Stimulated activated CD4-positive, alpha-beta T cell treated with anti-CD3 and anti-CD28 coated beads, Interleukin-4, amount 100 ng/mL, for 48 hours (primary cell): ENCODE measurements at regions not wholly inside any gene's neighbourhood (a gene's known extent, or its start where the extent isn't known, plus 50 kb on each side); places are given as distances from the start of the nearest gene placed in this dataset.

ENCODE experiments used
- DNase-seq, 2 donors: peaks; one replicate each; pipeline ENCODE4 v3.0.0-alpha.2; 2020; ENCODE audit warnings: low read depth in 2 of 2

DNA sequence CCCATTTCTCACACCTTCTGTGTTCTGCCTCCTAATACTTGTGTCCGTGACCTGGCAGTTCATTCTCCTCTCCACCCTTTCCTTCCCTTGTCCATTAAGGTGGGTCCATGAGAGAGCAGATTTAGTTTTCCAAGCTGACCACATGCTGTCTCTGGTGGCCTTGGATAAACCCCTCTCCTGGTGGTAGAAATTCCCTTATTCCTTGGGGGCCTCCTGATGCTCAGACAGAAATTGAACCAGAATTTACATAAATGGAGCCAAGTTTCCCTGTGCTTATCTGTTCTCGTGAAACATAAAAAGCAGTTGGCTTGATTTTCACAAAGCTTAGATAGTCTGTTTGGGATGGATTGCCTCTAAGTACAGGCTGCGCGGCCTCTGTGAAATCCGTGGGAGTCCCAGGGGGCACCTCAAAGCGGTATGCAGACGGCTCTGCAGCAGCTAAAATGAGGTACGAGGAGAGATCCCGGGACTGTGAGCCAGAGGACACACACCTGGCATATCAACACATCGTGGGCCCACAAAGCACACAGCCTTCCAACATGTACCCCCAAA lies 101.0 kb upstream of the NMNAT3 start:
- no peak for DNase-seq

DNA sequence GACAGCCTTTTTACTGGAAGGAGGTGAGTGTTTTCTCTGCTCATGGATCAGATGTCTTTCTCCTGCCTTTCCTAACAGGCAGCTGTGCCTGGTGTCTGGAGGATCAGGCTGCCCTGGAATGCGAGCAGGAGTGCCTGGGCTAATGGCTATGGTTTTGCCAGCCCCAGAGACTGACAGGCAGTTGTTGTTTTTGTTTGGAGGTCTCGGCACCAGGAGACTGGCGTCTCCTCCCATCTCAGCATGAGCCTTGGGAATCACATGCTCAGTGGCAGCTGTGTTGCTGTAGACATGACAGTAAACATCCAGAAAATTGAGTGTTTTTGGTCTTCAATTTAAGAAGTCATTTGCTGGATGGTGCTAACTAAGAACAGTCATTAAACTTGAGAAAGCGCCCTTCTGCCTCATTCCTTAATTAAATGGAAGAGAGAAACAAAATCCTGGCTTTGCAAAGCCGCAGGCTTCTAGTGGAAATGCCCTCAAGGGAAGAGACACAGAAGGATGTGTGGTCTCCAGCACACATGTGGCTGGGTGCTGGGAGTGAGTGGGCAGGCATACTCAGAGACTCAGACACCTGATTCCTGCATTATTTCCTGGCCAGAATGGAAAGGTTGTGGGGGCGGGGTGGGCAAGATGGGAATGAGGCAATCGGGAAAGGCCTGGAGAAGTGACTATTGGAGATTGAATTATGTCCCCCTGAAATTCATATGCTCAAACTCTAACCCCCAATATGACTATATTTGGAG lies 97.0 kb upstream of the NMNAT3 start:
- no peak for DNase-seq

DNA sequence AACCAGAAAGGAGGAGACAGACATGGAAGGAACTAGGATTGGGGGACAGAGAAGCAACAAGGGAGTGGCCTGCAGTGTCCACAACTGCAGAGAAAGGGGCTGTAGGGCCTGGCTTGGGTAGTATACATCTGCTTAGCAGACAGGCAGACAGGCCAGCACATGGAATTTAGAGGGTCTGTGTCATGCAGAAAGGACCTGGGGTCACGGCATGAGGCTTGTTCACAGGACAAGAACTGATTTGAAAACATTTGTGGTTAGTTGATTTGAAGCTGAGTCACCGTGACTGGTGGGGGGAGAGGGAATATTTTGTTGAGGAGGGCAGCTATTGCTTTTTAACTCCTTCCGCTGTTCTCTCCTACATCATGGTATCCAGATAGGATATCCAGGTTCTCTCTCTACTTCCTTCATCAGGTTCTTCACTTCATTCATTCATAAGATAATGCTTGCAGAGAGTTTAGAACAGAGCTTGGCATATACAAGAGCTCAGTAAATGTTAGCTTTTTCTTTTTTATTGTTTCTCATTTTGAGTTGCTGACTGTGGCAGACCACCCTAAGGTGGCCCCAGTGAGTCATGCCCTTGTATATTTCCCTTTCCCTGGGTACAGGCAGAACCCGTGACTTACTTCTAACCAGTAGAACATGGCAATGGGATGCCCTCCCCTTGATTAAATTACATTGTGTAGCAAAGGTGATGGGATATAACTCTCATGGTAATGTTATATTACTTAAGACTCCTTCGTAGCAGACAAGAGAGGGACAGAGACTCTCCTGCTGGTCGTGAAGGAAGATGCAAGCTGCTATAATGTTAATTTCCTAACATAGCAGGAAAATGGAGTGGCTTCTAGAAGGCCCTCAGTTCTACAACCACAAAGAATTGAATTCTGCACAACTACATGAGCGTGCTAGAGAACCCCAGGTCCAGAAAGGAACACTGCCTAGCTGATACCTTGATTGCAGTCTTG lies 95.0 kb upstream of the NMNAT3 start:
- no peak for DNase-seq

DNA sequence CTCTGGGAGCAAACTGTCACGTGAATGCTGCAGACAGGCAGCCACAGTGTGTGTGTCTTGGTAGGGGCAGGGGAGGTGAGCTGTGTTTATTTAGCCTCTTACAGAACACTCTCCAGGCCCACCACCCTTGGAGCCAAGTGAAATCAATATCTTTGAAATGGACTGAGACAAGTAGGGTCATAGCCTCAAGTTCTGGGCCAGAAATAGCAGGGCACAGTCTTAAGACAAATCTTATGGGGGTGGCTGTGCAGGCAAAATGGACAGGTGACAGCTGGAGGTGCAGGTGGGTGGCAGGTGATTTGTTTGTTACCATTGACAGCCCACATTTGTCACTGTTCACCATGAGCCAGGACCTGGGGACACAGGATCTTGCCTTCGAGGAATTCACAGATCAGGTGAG lies 93.6 kb upstream of the NMNAT3 start:
- no peak for DNase-seq

DNA sequence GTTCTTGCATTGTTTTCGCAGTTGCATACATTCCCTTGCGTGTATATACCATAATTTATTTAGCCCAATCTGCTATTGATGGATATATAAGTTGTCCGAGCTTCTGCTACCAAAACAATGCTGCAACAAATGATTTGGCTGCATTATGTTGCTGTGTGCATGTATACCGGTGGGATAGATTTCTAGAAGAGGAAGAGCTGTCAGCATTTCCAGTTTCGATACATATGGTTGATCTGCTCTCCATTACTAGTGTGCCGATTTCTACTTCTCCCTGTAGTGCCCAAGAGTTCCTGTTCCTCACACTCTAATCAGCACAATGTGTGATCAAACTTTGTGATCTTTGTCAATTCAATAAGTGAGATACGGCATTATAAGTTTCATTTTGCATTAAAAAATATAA lies 92.8 kb upstream of the NMNAT3 start:
- DNase-seq: no peak

DNA sequence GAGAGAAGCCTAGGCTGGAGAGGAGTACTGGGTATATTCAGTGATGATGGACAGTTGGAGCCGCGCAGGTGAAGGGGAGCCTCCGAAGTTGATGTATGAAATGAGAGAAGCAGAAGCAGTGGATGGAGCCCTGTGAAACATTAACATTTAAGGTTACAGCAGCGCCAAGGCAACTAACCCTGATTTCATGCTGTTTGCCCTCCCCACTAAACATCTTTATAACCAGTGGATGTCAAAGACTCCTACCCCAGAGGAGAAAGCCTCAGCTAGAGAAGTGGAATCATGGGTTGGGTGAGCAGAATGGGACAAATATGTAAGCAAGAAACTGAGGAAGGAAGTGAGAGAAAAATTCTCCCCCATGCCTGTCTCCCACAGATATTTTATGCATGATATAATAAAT lies 92.0 kb upstream of the NMNAT3 start:
- no peak for DNase-seq

DNA sequence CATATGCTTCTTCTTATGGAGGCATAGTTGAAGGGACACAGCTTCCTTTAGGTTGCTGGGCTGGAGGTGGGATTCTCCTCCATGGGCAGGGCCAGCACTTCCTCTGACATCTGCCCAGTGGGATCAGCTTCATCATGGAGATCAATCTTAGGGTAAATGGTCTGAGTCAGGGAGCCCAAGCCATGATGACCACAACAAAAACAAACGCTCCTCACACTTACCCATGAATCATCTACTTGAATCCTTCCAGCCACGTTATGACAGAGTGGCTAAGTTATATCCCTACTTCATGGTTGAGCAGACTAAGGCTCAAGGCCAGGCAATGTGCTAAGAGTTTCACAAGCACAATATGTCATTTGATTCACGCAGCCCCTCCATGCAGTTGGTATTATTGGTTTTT lies 87.2 kb upstream of the NMNAT3 start:
- DNase-seq: no peak

DNA sequence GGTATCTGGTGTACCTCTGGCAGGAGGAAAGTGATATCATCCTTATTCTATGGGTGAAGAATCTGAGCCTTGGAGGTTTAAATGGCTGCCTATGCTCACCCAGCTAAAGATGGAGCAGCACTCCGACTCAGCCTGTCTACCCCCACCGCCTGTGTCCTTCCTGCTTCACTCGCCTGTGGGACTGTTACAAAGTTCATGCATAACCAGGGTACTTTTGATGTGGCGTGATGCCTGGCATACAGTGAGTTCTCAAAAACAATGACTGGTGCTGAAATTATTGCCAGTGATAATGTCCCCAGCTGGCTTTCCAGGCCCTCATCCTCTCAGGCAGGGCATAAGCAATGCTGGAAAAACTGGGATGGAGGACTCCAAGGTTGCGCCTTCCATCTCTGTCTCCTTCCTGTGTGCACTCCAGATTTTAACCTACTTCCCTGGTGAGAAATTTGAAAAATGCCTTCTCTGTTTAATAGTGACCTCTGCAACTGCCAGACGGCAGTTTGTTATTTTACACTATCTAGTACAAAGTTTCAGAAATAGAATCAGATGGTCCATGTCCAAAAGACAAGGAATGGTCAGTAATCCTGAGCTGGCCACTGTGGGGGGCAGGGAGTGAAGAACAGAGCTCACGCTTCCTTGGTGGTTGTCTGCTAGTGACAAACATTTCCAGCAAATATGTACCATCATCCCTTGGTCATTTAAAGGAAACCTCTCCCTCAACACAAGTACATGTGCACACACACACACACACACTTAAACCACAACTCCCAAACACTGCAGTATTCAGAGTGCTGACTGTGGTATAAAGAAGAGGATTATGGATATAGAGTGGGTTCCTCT lies 86.5 kb upstream of the NMNAT3 start:
- DNase-seq: no peak

DNA sequence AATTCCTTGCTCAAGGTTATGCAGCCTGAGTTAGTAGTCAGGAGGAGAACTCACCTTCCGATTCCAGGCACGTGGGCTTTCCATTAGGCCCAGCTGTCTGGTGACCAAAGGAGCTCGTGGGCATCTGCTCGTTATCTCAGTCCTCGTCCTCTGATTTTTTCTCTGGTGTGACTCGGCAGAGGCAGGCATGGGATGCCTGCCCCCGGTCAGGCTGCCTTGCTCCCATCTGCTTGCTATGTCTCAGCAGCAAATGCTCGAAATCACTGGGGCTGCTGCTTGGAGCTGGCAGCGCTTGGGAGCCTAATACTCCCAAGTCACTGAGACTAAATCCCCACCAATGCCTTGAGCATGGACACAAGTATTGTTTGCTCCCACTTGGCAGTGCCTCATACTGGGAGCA lies 84.5 kb upstream of the NMNAT3 start:
- no peak for DNase-seq

DNA sequence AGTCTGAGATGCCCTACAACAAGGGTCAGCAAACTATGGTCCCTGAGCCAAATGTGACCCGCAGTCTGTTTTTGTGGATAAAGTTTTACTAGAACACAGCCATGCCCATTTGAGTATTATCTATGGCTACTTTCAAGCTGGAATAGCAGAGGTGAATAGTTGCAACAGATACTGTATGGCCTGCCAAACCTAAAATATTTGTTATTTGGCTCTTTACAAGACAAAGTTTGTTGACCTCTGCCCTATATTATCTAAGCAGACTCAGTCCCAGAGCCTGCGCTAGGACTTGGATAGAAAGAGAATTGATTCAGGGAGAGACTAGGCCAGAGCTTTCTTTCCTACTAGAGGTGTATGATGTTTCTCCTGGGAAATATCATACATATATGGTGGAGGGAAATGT lies 81.7 kb upstream of the NMNAT3 start:
- DNase-seq: no peak

DNA sequence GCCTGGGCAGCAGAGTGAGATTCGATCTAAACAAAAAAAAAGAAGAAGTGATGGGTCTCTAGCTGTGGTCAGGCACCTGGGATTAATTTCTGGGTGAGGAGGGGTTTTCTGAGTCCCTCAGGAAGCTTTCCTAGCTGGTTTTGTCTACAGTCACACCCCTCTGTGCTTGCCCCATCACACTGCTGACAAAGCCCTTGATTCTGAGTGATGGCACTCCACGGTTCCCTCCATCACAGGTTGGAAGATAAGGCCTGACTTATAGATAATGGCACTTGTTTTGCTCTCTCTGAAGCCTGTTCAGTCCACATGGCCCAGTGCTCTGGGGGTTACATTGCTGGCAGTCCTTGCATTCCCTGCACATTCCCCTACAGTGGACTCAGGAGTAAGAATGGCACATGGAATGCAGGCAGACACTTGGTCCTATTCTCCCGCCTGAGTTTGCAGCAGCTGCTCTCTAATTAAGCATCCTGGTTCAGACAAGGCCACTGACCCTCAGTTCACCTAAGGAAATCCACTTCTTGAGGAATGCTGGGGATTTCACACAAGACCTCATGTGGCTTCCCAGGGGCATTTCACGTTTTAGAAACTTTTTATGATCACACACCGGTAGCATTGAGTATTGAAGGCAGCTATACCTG lies 81.0 kb upstream of the NMNAT3 start:
- no peak for DNase-seq

DNA sequence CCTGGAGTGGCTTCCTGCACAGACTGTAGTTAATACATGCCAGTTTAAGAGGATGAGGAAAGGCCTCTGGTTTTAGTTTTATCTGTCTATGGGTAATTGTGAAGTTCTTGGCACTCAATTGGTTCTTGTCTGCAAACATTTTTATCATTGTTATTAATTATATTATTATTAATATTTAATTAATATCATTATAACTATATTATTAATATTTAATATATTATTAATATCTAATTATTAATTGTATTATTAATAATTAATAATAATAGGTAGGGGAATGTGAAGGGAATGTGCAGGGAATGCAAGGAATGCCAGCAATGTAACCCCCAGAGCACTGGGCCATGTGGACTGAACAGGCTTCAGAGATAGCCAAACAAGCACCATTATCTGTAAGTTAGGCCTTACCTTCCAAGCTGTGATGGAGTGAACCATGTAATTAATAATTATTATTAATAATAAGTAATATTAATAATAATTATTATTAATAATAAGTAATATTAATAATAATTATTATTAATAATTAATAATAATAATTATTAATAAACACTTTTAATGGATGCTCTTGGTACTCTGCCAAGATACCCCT lies 79.8 kb upstream of the NMNAT3 start:
- DNase-seq: no peak

DNA sequence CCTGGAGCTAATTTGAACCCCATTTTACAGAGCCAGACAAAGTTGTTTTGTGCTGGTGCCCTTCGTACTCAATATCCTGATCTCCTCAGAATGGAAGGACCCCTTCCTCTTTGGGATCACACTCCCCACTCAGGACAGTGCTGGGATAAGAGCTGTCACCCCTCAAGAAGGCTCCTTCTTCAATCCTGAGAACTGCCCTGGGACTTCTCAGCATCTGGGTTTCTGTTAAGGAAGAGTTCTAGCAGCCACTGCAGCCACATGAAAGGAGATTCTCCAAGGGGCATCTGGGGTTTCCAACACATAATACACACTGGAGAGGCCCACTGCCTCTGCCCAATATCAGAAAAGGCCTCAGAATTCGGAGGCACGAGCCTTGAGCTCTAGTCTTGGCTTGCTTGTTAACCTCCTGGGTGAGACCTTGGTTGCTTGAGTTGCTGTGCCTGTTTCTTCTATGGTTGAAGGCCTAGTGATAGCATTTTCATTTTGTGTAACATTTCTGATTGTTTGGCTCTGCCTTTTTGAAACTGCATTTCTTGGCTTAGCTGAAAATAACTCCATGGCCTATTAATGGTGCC lies 78.8 kb upstream of the NMNAT3 start:
- DNase-seq: no peak

DNA sequence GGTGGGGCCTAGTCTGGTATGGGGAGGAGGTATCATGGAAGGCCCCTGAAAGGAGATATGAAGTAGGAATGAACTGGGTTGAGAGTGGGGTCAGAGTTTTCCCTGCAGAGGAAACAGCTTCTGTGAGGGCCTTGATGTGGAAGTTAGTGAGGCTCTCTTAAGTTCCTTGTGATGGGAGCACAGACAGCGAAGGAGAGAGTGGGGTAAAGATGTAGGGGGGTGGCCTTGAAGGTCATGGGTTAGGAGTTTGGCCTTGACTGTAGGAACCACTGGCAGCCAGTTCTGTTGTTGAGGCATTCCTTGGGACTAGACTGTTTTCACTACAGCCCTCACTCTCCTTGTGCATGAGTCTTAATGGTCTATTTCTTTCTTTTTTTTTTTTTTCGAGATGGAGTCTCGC lies 77.8 kb upstream of the NMNAT3 start:
- DNase-seq: no peak

DNA sequence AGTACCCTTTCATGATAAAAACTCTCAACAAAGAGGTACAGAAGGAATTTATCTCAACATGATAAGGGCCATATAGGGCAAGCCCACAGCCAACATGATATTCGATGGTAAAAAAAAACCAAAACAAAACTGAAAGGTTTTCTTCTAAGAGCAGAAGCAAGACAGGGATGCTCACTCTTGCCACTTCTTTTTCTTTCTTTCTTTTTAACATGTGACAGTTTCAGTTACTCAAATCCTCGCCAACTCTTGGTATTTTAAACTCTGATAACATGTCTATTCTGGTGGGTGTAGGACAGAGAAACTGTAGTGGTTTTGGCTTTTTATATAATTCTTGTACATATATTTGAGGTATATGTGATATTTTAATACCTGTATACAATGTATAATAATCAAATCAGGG lies 74.0 kb upstream of the NMNAT3 start:
- no peak for DNase-seq

DNA sequence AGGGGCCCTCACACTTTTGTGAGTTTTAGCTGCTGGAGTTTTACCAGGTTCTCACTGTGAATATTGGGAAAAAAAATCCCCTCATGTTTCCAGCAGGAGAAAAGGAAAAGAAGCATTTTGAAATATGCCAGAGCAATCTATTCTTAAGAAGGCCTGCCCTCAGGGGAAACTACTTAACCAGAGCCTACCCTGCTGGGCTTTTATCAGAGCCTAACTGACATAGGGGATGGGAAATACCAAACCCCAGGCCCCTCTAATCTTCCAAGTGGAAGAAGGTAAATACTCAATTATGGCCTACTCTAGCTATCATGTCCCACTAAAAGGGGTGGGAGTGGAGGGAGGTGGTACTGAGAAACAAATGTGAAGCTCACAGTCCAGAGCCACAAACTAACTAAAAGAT lies 68.7 kb upstream of the NMNAT3 start:
- no peak for DNase-seq

DNA sequence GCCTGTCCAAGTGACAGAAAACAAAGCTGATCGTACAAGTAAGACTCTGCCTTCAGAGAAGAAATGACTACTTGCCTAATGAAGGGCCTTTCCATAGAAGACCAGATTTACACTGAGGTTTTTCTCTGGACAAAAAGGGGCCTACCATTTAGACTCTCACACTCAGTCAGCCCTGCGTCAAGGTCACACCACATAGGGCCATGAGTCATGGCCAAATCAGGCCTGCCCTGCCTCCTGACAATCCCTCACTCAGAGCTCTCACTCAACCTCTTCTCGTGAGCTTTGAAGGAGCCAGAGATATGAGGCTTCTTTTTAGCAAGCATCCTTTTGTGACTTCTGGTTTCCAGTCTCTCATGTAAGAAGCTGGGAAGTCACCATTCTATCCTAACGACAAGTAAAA lies 68.1 kb upstream of the NMNAT3 start:
- DNase-seq: no peak

DNA sequence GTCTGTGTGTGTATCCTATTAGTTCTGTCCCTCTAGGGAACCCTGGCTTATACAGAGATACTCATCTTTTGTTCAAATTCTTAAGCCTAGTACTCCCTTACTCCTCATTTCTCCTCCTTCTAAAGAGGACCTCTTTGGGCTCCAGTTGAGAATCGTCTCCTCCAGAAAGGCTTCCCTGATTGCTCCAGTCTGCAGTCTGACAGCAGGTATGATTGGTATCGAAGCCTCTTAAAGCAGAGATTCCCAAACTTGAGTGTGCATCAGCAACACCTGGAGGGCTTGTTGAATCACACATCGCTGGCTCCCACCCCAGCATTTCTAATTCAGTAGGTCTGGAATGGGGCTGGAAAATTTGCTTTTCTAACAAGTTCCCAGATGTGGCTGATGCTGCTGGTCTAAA lies 60.9 kb upstream of the NMNAT3 start:
- no peak for DNase-seq

DNA sequence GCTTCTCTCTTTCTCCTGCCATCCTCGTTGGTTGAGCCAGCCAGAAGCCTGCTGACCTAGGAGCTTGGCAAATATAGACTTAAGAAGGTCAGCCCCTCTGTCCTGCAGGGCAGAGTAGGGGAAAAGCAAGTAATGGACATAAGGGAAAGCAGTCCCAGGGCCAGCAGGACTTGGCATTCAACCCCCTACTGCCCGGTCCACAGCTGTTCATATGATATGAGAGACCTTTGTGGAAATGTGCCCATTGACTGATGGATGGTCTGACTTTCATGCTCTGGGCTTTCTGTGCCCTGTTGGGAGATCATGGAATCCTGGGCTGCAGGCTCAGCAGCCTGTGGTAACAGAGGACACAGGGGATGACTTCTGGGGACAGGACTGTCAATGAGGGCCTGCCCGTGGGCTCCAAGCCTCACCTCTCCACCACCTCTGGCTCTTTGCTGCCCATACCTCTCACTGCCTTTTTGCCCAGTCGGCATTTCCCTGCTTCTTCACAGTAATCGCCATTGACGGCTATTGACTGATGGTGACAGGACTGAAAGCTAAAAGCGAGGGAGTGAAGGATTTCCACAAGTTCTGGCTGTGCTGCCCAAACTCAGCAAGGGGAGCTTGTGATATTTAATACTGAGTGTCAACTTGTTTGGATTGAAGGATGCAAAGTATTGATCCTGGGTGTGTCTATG lies 60.0 kb upstream of the NMNAT3 start:
- no peak for DNase-seq

DNA sequence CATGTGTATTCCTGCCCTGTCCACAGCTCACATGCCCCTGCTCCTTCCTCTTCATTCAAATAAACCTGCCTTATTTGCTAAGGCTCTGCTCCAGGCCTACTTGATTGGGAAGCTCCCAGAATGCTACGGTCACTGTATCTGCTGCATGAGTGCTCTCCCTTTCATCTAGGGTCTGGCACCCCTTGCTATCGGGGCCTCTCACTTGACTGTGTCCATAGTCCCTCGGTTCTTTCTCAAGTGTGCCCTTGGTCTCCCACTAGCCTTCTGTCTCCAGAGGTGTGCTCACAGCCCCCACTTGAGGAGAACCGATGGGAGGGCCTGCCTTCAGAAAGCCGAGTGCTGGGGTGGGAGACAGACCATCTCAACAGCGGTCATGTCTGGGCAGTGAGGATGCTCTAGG lies 57.4 kb upstream of the NMNAT3 start:
- DNase-seq: no peak
